ENCODE measurements at regions not wholly inside any gene's neighbourhood (a gene's known extent, or its start where the extent isn't known, plus 50 kb on each side); places are given as distances from the start of the nearest gene placed in this dataset.

GRCh38 chr6:165843568-165844113 lies 180.6 kb upstream of the PDE10A start:
- H3K4me2 ChIP-seq (ENCODE audit: insufficient read depth, low read length): no peak overlapping the region
- no peak overlapping the region for H3K27ac ChIP-seq (ENCODE audit: low read depth, low read length)
- no peaks in the 10 kb centered on the region for H3K9me3 ChIP-seq (ENCODE audit: low read depth, low read length)
- H2AFZ ChIP-seq (ENCODE audit: low read length): no peak overlapping the region
- H3K4me1 ChIP-seq (ENCODE audit: insufficient read depth, low read length): peaks cover 11% of the 10 kb centered on the region
- no peaks in the 10 kb centered on the region for H4K20me1 ChIP-seq (ENCODE audit: insufficient read depth, low read length)
- H3K4me3 ChIP-seq (ENCODE audit: insufficient read depth, low read length): no peak overlapping the region
- TF ChIP-seq CTCF (IDR thresholded peaks at IDR 0.05; ENCODE audit: extremely low read depth, low read depth, low read length): no peak
- no peaks in the 10 kb centered on the region for H3K27me3 ChIP-seq (ENCODE audit: insufficient read depth, low read length)
- H3K36me3 ChIP-seq (ENCODE audit: insufficient read depth, low read length): no peaks in the 10 kb centered on the region
- H3K79me2 ChIP-seq (ENCODE audit: insufficient read depth, low read length): no peaks in the 10 kb centered on the region
- no peak for DNase-seq (ENCODE audit: insufficient read length, low spot score, missing footprints)

GRCh38 chr6:165843121-165843520 lies 180.1 kb upstream of the PDE10A start:
- H4K20me1 ChIP-seq (ENCODE audit: insufficient read depth, low read length): no peaks in the 10 kb centered on the region
- TF ChIP-seq CTCF (IDR thresholded peaks at IDR 0.05; ENCODE audit: extremely low read depth, low read depth, low read length): no peak
- H3K4me3 ChIP-seq (ENCODE audit: insufficient read depth, low read length): no peak overlapping the region
- H3K36me3 ChIP-seq (ENCODE audit: insufficient read depth, low read length): no peaks in the 10 kb centered on the region
- no peak overlapping the region for H3K4me2 ChIP-seq (ENCODE audit: insufficient read depth, low read length)
- H3K27me3 ChIP-seq (ENCODE audit: insufficient read depth, low read length): no peaks in the 10 kb centered on the region
- no peak for DNase-seq (ENCODE audit: insufficient read length, low spot score, missing footprints)
- H3K79me2 ChIP-seq (ENCODE audit: insufficient read depth, low read length): no peaks in the 10 kb centered on the region
- no peaks in the 10 kb centered on the region for H3K9me3 ChIP-seq (ENCODE audit: low read depth, low read length)
- no peak overlapping the region for H2AFZ ChIP-seq (ENCODE audit: low read length)
- H3K27ac ChIP-seq (ENCODE audit: low read depth, low read length): no peak overlapping the region
- H3K4me1 ChIP-seq (ENCODE audit: insufficient read depth, low read length): peaks cover 14% of the 10 kb centered on the region

DNA sequence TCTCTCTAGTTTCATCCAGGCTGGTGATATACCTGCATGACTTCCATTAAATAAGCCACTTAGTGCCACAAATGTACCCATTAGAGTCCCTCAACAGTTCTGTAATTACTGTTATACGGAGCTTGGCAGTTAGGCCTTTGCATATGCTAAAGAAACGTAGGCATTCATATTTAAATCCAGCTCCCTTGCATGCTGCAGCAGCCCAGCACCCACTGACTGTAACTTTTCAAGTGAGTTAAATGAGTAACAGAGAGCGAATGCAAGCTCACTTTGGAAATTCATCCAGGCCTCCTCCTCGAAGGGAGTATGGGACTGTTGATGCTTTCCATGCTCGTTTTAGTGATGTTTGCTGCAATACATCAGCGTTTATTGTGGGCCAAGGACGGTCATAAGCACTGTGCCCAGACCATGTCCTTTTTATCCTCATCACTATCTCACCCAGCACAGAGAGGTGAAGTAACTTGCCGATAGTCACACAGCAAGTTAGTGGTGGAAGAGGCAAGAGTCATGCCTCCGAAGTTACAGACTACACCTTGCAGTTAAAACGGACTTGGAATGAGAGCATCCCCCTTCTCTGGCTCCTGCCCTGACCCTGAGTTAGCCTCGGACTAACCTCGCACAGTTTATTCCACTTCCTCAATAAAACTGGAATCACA lies 179.4 kb upstream of the PDE10A start:
- DNase-seq (ENCODE audit: insufficient read length, low spot score, missing footprints): no peak
- no peak overlapping the region for H3K4me3 ChIP-seq (ENCODE audit: insufficient read depth, low read length)
- H3K4me1 ChIP-seq (ENCODE audit: insufficient read depth, low read length): peaks cover 14% of the 10 kb centered on the region
- no peaks in the 10 kb centered on the region for H3K79me2 ChIP-seq (ENCODE audit: insufficient read depth, low read length)
- no peaks in the 10 kb centered on the region for H3K27me3 ChIP-seq (ENCODE audit: insufficient read depth, low read length)
- no peaks in the 10 kb centered on the region for H3K36me3 ChIP-seq (ENCODE audit: insufficient read depth, low read length)
- H2AFZ ChIP-seq (ENCODE audit: low read length): no peak overlapping the region
- H3K27ac ChIP-seq (ENCODE audit: low read depth, low read length): no peak overlapping the region
- H4K20me1 ChIP-seq (ENCODE audit: insufficient read depth, low read length): no peaks in the 10 kb centered on the region
- no peak overlapping the region for H3K4me2 ChIP-seq (ENCODE audit: insufficient read depth, low read length)
- no peaks in the 10 kb centered on the region for H3K9me3 ChIP-seq (ENCODE audit: low read depth, low read length)
- no peak for TF ChIP-seq CTCF (IDR thresholded peaks at IDR 0.05; ENCODE audit: extremely low read depth, low read depth, low read length)

DNA sequence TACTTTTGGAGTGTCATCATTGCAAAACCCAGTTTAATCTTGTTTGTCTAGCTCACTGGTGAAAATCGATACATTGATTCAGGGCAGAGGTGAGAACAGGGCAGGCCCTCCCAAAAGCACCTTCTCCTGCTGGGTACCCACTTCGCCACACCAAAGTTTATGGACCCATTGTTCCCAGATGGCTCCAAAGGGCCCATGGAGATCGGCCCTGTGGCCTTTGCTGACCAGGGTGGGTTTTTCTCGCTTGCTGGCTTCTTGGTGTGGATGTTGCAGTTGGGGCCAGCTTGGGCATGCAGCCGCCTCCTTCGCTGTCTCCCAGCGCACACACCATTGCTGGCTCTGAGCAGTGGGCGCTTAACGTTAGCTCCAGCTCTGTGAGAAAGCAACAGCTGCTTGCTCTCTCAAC lies 178.1 kb upstream of the PDE10A start:
- Histone ChIP-seq H2AFZ (ENCODE audit: low read length) (no peak overlapping the region), H3K9me3 (ENCODE audit: low read depth, low read length) (no peaks in the 10 kb centered on the region), H3K27me3 (ENCODE audit: insufficient read depth, low read length) (no peaks in the 10 kb centered on the region), H3K36me3 (ENCODE audit: insufficient read depth, low read length) (no peaks in the 10 kb centered on the region), H4K20me1 (ENCODE audit: insufficient read depth, low read length) (no peaks in the 10 kb centered on the region), H3K4me3 (ENCODE audit: insufficient read depth, low read length) (no peak overlapping the region), H3K4me2 (ENCODE audit: insufficient read depth, low read length) (no peak overlapping the region), H3K79me2 (ENCODE audit: insufficient read depth, low read length) (no peaks in the 10 kb centered on the region), H3K4me1 (ENCODE audit: insufficient read depth, low read length) (peaks cover 7% of the 10 kb centered on the region), H3K27ac (ENCODE audit: low read depth, low read length) (no peak overlapping the region)
- DNase-seq (ENCODE audit: insufficient read length, low spot score, missing footprints): no peak
- TF ChIP-seq CTCF (IDR thresholded peaks at IDR 0.05; ENCODE audit: extremely low read depth, low read depth, low read length): no peak

Measured in osteoblast (primary cell).